Sigmoid colon (tissue), 4 donors: ENCODE measurements at regions not wholly inside any gene's neighbourhood (a gene's known extent, or its start where the extent isn't known, plus 50 kb on each side); places are given as distances from the start of the nearest gene placed in this dataset.
"Not testable (repeated sequence)": the region's sequence is repeated elsewhere in the genome, so short reads cannot be mapped to it uniquely, and the experiment has no call there.

Experiments used
- CTCF ChIP-seq, 4 experiments: fragments of 450-650 bp in 3 of 4; fragments of 200-600 bp in 1 of 4; IDR thresholded peaks; one replicate each; pipeline ENCODE4 v1.5.1; 2016 to 2019; ENCODE audit warnings: antibody characterized with exemption in 4 of 4, mild to moderate bottlenecking in 3 of 4, moderate library complexity in 2 of 4
- EP300 ChIP-seq, 4 donors: sonication (generic); formaldehyde crosslinking; IDR thresholded peaks; one replicate each; pipeline ENCODE4 v1.6.1; 2017; ENCODE audit warnings: antibody characterized with exemption in 4 of 4
- POLR2A ChIP-seq, 2 donors: fragments of 450-650 bp; IDR thresholded peaks; one replicate each; pipeline ENCODE4 v1.6.1; 2016; ENCODE audit warnings: antibody characterized with exemption in 2 of 2, mild to moderate bottlenecking in 2 of 2, moderate library complexity in 2 of 2
- POLR2AphosphoS5 ChIP-seq, 4 donors: sonication (generic); formaldehyde crosslinking; IDR thresholded peaks; one replicate each; pipeline ENCODE4 v1.6.1; 2017; ENCODE audit warnings: antibody characterized with exemption in 4 of 4

- TF ChIP-seq EP300, POLR2A, CTCF, POLR2AphosphoS5 (IDR thresholded peaks at IDR 0.05): not testable (repeated sequence)
These were observed 121.0 kb upstream of the ZNF322 start for GRCh38 chr6:26780563-26780962.
